ENCODE measurements at regions not wholly inside any gene's neighbourhood (a gene's known extent, or its start where the extent isn't known, plus 50 kb on each side); places are given as distances from the start of the nearest gene placed in this dataset.
"Not testable (repeated sequence)": the region's sequence is repeated elsewhere in the genome, so short reads cannot be mapped to it uniquely, and the experiment has no call there.

DNA sequence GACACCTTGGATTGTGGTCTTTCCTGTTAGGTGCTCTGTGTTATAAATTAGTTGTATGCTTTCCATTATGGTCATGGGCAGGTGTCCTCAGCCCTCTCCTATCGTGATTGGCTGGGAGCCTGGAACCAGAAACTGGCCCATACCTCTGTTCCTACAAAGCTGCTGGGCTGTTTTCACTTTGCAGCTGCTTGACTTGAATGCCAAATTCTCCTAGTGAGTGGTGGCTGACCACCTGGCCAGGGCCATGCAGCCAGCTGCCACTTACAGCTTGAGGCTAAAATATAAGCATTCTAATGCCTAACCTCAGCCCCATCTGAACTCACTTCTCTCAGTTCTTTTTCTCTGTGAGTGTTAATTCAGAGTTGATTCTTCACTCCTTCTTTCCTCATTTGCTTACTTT is 239.3 kb upstream of the GBE1 start:
- DNase-seq = no peak

DNA sequence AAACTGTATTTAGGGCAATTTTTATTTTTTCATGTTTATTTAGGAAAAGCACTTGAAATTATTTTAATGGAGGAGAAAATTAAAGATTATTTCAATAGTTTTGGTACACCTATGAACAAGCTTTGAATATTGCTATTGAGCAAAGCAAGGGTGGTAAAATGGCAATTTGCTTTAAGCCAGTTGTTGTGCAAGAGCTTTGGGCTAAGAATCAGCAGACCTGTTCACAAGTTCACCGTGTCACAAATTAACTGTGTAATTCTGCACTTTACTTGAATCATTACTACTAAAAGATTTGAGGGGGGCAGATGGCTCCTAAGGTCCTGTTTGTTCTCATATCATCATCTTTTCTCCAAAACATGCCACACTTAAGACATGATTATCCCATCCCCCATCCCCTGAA is 238.9 kb upstream of the GBE1 start:
- DNase-seq = no peak

DNA sequence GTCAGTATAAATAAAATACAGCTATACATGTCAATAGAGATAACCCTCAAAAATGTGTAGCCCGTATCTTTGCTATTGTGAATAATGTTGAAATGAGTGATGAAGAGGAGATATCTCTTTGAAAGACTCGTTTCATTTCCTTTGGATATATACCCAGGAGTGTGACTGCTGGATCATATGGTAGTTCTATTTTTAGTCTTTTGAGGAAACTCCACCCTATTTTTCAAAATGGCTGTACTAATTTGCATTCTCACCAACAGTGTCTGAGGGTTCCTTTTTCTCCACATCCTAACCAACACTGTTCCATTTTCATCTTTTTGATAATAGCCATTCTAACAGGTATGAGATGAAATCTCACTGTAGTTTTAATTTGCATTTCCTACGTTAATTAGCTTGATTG is 237.5 kb upstream of the GBE1 start:
- DNase-seq = no peak

DNA sequence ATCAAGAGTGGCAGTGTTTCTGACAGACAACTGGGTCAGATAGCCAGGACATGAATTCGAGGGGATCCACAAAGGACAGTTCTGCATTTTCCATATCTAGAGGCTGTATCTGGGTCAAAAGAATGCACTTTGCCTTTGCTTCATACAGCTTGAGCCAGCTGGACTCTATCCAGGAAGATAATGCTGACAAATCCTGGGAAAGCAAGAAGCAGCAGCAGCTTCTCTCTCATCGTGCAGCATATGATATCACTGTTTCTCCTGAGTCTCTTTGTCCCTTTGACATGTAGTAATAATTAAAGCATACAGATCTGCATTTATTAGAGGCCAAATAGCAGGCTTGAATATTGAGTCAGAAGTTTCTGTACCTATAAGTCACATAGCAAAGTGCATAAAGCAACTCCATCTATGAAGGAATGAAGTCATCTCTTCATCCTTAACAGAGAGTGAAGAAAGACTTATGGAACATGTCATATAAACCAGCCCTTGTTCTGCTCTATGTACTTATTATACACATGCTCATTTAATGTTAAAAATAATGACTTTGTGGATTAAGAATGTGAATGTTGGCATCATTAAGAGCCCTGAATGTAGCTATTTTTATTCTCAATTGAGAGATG is 236.8 kb upstream of the GBE1 start:
- no peak for DNase-seq

DNA sequence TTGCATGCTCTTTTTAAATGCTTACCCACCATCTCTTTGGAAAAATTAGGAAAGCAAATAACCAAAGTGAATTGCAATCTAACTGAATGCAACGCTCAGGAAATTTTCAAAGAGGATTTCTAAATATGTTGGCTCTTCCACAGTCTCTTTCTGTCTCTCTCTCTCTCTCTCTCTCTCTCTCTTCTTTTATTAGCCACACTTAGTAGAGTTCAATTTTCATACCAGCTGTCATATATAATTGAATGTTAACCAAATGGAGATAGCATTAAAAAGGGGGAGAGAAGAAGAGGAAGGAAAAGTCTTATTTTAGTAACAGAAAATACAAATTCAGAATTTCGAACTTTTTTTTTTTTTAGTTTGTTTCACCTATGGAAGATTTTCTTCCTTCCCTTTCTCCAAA is 235.9 kb upstream of the GBE1 start:
- DNase-seq = no peak

DNA sequence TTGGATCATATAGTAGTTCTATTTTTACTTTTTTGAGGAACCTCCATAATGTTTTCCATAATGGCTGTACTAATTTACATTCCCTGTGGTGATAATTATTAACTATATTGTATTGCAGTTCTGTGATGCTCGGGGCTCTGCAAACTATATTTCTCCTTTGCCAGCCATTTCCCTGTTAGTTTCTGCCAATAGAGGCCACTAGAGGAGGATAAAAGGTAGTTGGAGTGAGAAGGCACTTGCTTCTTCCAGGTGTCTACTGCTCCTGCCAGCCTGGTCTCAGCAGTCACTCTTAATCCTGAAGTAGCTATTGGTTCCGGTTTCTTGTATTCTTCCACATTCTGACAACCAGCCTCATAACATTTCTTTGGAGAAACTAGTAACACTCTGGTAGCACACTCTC is 233.9 kb upstream of the GBE1 start:
- DNase-seq = no peak

DNA sequence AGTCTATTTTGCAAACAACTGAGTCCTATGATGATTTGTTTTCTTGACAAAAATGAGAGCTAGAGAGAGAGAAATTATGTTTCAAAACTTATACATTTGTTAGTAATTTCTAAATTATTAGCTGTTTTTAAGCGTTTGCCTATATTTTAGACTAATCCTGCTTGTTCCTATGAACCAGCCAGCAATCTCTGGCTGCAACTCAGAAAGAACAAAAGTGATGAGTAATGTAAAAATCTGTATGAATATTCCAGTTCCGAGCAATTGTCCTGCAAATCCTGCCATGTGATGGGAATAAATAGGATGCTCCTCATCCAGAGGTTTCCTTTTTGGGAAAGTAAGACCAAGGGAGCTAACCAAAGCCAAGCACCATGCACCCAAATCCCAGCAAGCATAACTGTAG is 228.3 kb upstream of the GBE1 start:
- DNase-seq = no peak

DNA sequence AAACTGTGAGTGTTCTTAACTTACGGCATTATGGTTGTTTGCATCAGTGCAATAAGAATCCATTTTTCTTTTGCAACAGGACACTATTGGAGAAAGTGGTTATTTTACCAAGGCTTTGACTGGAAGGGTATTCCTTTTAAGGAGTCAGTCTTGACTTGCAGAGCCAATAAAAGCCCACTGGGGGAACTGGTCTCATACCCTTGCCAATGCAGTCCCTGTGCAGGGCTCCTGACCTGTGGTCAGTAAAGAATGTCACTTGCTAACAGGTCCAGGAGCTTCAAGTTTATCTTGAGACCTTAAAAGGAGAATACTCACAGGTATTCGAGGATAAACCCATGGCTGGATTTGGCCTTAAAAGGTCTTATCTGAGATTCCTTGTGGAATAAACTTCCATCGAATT is 227.8 kb upstream of the GBE1 start:
- DNase-seq = no peak

DNA sequence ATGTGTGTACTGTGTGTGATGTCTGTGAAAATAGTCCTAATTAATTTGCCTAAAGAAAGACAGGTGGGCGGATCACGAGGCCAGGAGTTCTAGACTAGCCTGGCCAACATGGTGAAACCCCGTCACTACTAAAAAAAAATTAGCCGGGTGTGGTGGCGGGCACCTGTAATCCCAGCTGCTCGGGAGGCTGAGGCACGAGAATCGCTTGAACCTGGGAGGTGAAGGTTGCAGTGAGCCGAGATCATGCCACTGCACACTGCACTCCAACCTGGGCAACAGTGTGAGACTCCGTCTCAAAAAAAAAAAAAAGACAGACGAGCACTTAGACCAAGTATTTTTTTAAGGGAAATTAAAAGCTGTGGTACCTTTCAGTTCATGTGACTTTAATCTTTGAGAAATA is 226.0 kb upstream of the GBE1 start:
- DNase-seq = not testable (repeated sequence)

DNA sequence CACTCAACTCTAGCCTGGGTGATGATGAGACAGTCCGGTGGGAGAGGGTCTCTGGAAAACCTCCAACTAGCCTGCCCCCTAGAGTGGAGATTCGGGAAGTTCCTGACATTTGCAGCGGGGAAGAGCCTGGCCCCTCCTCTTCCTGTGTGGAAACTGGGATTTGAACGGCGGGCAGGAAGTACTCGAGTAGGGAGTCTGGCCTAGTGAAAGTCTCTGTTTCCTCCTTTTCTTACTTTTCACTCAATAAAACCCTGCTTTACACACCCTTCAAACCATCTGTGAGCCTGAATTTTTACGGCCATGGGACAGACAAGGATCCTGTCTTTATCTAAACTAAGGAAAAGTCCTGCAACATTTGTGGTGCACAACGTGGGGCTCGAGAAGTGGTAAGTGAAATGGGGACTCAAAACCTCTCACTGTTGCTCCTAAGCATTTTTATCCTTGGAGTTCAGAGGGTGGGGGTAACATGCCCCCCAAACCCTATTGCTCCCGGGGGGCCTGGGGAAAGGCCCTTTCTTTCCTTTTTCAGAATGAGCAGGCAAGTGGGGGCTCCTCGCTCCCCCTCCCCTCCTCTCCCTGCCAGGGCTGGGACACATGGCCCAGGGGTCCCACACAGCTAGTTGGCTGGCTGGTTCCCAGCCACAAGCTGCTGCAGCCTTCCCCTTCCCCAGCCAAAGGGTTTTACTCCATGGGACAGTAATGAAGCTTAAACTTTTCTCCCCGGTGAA is 224.7 kb upstream of the GBE1 start:
- no peak for DNase-seq

DNA sequence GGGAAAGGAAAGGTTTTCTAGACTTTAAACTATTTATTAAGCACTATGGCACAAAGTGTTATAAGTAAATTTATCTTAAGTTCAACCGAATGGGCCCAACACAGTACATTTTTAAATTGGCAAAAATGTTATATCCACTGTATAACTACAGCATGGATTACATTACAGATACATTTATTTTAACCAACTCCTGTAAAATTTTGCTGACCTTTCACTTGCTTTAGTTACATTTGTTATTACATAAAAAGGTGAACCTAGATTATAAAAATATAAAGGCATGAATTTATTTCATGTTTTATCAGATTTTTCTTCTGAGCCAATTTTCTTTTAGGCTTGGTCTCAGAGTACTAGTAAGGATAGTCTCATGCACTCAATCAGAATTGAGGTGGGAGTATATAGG is 221.9 kb upstream of the GBE1 start:
- DNase-seq = no peak

DNA sequence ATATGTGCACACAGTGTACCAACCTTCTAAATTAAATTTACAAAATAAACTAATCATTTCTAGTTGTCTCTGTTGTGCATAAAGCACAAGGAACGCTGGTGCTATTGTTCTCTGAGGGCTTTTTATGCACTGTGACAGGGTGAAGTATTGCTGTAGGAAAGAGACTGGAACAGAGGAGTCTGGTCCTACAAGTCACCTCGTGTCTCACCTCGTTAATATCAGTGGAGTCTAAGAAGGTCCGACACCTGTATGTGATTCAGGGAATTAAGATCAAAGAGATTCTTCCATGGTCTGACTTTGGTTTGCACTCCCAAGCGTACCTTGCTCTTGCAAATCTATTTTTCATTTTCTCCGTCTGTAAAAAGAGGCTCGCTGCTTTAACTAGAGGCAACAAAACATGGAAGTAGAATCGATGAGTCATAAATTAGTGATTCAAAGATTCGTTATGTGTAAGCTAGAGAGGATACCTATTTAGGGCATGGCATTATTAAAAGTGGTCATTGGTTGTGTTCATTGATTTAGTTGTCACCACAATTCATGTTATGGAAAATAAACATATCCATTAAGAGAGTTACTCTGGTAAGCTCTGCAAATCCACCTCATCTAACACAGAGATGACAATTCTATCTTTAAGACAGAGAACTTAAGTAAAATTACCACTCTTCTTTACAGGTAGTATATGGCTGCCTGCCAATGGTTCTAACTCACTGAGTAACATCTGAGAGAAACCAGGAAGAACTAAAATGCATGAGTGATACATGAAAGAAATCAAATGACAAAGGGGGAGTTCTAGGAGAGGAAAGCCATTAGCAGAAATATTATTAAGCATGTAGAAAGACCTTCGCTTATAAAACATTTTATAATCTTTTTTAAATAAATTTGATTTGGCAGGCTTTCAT is 219.4 kb upstream of the GBE1 start:
- DNase-seq = no peak

DNA sequence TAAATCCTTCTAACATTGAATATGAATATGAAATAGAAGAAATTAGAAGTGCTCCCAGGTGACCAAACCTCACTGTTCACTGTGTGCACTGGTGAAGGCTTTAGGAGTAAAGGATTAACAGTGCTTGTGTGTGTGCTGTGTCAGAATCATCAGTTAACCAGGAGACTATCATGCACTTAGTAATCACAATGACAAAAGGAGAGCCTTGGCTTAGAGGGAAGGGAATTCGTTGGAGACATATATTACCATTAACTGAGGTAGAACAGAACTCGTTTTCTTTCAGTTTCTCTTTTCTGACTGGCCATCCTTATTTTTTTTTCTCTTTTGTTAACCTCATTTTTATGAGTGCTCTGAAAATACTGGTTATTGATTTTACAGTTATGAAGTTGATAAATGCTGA is 213.3 kb upstream of the GBE1 start:
- no peak for DNase-seq

DNA sequence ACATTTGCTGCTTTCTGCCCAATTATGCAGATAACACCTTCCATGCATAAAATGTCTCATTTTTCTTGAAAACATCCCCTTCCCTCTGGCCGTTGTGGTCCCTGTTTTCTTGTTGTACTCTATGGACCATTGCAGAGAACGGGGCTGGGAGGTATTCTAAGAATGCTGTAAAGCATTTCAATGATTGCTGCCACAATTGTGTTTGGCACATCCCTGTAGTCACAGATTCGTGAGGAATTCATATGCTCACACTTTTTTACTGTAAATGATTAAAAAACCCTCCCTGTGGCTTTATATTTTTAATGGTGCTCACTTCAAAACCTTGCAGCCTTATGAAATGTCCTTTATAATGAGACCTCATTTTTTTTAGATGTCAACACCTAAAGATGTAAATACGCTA is 207.2 kb upstream of the GBE1 start:
- no peak for DNase-seq

DNA sequence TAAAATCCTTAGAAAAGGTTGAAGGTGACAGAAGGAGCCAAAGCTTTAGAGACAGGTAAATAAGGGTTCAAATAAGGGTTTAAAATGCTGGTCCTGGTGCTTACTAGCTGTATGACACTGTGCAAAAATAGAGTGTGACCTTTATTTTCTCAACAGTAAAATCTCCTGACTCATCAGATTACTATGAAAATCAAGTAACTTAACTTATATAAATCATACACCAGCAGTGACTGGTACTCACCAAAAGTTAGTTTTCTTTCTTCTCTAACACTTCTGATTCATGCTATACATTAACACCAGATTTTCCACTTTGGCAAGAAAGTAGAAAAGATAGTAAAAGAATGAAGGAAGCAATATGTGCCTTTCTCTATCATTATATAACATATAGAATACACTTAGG is 205.9 kb upstream of the GBE1 start:
- no peak for DNase-seq

DNA sequence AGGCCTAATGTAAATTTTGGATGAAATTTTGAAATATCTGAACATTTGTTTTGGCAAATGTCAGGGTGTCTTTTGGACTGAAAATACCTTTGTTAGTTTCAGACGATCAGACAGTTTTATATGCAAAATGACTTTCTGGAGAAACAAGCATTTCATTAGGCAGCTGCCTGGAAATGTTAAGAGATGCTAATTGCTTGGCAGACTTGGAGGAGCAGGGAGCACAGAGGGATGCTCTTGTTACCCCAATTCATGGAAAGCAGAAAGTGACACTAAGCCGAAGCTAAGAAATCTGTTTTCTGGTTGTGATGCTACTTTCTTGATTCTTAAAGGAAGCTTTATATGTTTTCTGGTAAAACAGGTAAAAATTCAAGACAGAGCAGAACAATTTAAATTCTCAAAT is 204.3 kb upstream of the GBE1 start:
- DNase-seq = no peak

DNA sequence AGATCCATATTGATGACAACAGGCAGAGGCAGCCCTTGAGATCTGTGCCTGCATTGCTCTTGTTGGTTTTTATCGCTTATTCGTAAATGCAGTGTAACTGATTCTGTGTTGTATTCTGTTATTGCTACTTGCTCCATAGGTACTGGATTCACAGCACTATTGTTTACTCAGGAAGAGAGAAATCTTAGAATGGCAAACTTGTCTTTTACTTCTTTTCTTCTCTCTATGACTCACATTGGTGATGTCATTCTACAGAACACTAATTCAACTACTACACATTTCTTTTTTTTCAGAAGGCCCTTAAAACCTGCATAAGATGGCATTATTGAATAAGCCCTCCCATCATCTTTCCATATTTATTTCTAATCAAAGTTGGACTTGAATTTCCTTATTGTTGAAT is 201.0 kb upstream of the GBE1 start:
- no peak for DNase-seq

DNA sequence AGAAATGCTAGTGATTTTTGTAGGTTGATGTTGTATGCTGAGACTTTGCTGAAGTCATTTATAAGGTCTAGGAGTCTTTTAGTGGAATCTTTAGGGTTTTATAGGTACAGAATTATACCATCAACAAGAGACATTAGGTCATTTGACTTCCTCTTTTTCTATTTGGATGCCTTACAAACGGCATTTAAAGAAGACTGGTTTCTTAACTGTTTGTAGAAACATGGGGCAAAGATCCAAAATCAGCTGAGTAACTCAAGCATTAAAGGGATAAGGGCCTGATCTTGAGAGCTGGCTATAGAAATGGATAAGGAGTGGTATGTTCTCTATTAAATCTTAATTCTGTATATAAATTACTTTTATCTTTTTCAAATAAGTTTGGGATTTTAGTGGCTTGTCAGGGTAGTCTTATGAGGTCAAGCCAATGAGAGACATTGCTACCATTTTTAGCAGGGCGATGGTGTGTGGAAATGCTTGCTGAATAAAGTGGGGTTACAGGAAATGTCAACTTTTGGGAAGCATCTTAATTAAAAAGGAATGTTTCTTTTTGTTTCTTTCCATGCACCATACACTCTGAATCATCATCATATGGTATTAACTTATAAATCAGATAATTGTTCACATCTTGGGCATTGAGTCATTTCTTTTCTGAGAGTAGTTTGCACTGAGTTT is 197.7 kb upstream of the GBE1 start:
- DNase-seq = no peak

DNA sequence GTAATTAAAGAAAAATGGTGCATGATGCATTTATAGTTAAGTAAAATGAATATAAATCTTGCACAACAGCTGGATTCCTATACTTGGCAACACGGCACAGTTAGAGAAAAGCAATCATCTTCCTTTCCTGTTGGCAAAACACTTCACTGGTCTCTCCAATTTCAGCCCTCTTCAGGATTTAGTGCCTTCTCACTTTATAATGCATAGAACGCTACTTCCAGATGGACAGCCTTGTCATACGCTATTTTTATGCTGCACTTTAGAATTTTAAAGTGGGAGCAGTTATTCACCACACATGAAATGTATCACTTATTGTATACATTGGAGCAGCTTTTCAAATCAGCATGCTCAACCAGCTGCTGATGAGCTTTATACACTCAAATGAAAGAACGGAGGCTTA is 194.4 kb upstream of the GBE1 start:
- no peak for DNase-seq

DNA sequence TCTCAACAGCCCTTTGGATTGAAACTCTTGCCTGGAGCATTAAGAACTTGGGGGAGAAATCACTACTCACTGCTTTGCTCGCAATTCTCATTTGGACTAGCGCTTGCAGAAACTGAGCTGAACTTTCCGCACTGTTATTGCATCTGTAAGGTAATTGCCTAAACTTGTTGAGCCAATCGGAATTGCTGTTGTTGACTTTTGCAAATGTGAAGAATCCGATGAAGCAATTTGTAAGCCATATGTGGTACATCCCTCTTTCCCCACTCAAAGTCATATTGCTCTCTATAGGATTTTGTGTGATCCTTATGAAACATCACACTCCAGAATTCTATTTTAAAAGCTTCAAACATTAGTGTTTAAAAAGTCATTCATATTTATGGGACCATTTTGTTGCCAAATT is 191.7 kb upstream of the GBE1 start:
- no peak for DNase-seq

DNA sequence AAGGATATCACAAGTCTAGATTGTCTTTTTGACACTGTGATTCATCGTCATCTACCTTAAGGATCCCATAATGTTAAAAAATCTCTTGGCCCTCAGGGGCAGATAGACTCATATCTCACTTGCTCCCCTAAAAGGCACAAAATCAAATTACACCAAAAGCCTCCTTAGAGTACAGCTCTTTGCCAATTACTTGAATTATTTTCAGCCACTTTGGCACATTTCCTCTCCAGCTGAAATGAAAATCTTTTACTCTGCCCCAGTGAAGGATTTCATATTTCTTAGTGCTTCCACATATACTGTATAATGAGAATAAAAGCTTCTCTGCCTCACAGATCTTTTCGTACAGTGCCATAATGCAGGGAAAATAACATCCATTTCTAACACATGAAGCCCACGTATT is 190.7 kb upstream of the GBE1 start:
- DNase-seq = no peak

DNA sequence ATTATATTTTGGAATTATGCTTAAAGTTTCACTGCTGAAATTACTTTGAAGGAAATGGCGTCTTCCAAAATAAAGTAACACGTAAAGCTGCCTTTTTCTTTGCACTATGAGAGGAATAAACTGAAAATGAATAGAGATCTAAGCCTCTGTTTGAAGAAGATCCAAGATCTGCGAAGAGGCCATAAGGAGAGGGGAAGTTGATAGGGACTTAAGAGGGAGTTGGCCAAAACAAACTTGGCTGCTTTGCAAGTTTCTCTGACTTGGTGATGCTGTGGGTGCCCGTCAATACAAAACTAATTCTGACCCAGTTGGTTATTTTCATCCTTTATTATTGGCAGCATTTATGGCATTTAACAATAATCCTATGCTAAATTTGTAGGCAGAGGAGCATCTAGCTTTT is 190.2 kb upstream of the GBE1 start:
- no peak for DNase-seq

DNA sequence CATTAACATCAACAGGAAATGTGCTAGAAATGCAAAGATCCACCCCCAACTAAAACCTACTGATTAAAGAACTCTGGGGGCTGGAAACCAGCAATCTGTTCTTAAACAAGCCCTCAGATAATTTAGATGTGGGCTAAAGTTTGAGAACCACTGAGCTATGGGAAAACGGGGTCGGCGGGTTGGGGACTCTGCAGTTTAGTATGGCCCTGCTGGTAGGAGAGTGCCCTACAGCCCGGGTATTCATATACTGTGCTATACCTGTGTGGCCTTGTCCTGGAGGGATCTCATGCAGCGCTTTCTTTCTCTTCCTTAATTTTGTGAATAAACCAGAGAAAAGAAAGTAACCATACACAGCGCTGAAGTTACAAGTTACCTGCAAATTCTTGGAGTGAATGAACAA is 189.7 kb upstream of the GBE1 start:
- DNase-seq = no peak

DNA sequence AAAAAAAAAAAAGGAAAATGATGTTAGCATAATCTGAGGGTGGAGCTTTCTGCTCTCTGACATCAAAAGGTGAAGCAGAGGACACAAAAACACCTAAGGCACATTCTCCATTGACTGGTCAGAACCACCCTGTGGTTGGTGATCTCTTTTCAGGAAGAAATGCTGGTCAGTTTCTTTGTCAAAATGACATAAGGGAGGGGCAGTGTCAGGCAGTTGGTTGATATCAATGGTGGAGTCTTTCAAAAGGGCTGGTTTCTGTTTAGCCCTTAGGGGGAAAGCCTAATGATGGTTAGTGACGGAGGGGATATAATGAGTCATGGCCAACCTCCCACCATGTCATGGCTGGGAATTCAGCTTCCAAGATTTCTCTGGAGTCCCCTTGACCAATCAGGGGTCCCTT is 185.9 kb upstream of the GBE1 start:
- no peak for DNase-seq

Measured in NCI-H526 (cell line).